ENCODE measurements at regions not wholly inside any gene's neighbourhood (a gene's known extent, or its start where the extent isn't known, plus 50 kb on each side); places are given as distances from the start of the nearest gene placed in this dataset.
"Not testable (repeated sequence)": the region's sequence is repeated elsewhere in the genome, so short reads cannot be mapped to it uniquely, and the experiment has no call there.

GRCh38 chr11:15675683-15676082, 561.0 kb downstream of the INSC start:
- no peak for ATAC-seq

GRCh38 chr11:15677181-15677580, 562.5 kb downstream of the INSC start:
- H3K27me3 ChIP-seq: no peaks in the 10 kb centered on the region
- 69 to 80% methylated on average over 1 of the region's 1 CpG for WGBS, 2 donors (ENCODE audit: low coverage in 1 of 2)
- H3K4me3 ChIP-seq: no peak overlapping the region
- no peaks in the 10 kb centered on the region for H3K36me3 ChIP-seq
- no peak for ATAC-seq
- peaks cover 0 to 22% (median 0%) of the 10 kb centered on the region in 3 donors for H3K9me3 ChIP-seq
- no peak overlapping the region for H3K27ac ChIP-seq
- TF ChIP-seq POLR2A (IDR thresholded peaks at IDR 0.05): no peak
- TF ChIP-seq CTCF (IDR thresholded peaks at IDR 0.05): no peak
- TF ChIP-seq EP300 (IDR thresholded peaks at IDR 0.05): no peak
- TF ChIP-seq POLR2AphosphoS5 (IDR thresholded peaks at IDR 0.05): no peak
- H3K4me1 ChIP-seq: no peaks in the 10 kb centered on the region

More at GRCh38 chr11:15675683-15676082, 561.0 kb downstream of the INSC start:
- no peaks in the 10 kb centered on the region for H3K36me3 ChIP-seq
- no peak overlapping the region for H3K4me3 ChIP-seq
- 67 to 80% methylated on average over 1 of the region's 1 CpG for WGBS, 2 donors (ENCODE audit: low coverage in 1 of 2)
- TF ChIP-seq EP300 (IDR thresholded peaks at IDR 0.05) (no peak), CTCF (IDR thresholded peaks at IDR 0.05) (no peak), POLR2AphosphoS5 (IDR thresholded peaks at IDR 0.05) (no peak), POLR2A (IDR thresholded peaks at IDR 0.05) (no peak)
- no peak overlapping the region for H3K27ac ChIP-seq
- H3K27me3 ChIP-seq: no peaks in the 10 kb centered on the region
- H3K9me3 ChIP-seq: peaks cover 0 to 22% (median 0%) of the 10 kb centered on the region in 3 donors
- H3K4me1 ChIP-seq: no peaks in the 10 kb centered on the region

- ATAC-seq: no peak
- Histone ChIP-seq H3K4me1 (no peaks in the 10 kb centered on the region), H3K36me3 (no peaks in the 10 kb centered on the region), H3K4me3 (no peak overlapping the region), H3K27ac (no peak overlapping the region), H3K27me3 (no peaks in the 10 kb centered on the region), H3K9me3 (peaks cover 0 to 5% (median 0%) of the 10 kb centered on the region in 3 donors)
- TF ChIP-seq EP300 (IDR thresholded peaks at IDR 0.05): no peak
Observed at GRCh38 chr11:15683528-15683927, 568.8 kb downstream of the INSC start.

GRCh38 chr11:15685306-15685705, 570.6 kb downstream of the INSC start:
- Histone ChIP-seq H3K36me3 (no peaks in the 10 kb centered on the region), H3K27me3 (no peaks in the 10 kb centered on the region), H3K27ac (no peak overlapping the region), H3K9me3 (no peaks in the 10 kb centered on the region), H3K4me1 (no peaks in the 10 kb centered on the region), H3K4me3 (no peak overlapping the region)
- WGBS, 2 donors (ENCODE audit: low coverage in 1 of 2): 62 to 65% methylated on average over 3 of the region's 3 CpGs
- ATAC-seq: no peak
- TF ChIP-seq POLR2AphosphoS5 (IDR thresholded peaks at IDR 0.05): no peak
- no peak for TF ChIP-seq CTCF (IDR thresholded peaks at IDR 0.05)

- not testable (repeated sequence) for H3K27ac ChIP-seq, H3K4me1 ChIP-seq, H3K4me3 ChIP-seq, ATAC-seq, H3K27me3 ChIP-seq, H3K36me3 ChIP-seq, H3K9me3 ChIP-seq
- 92 to 100% methylated on average over 2 of the region's 16 CpGs for WGBS, 2 donors (ENCODE audit: low coverage in 1 of 2)
Observed at GRCh38 chr11:15686259-15686658, 571.5 kb downstream of the INSC start.

GRCh38 chr11:15687342-15687741, 572.6 kb downstream of the INSC start:
- TF ChIP-seq EP300 (IDR thresholded peaks at IDR 0.05) (no peak), POLR2AphosphoS5 (IDR thresholded peaks at IDR 0.05) (no peak), POLR2A (IDR thresholded peaks at IDR 0.05) (no peak), CTCF (IDR thresholded peaks at IDR 0.05) (no peak)
- Histone ChIP-seq H3K9me3 (no peaks in the 10 kb centered on the region), H3K4me3 (no peak overlapping the region), H3K27me3 (no peaks in the 10 kb centered on the region), H3K36me3 (no peaks in the 10 kb centered on the region), H3K27ac (no peak overlapping the region), H3K4me1 (no peaks in the 10 kb centered on the region)
- WGBS, 2 donors (ENCODE audit: low coverage in 1 of 2): 88 to 100% methylated on average over 2 of the region's 2 CpGs
- ATAC-seq: no peak
